Adrenal gland (tissue), 9 donors: ENCODE measurements at regions not wholly inside any gene's neighbourhood (a gene's known extent, or its start where the extent isn't known, plus 50 kb on each side); places are given as distances from the start of the nearest gene placed in this dataset.

ENCODE experiments used
- DNase-seq, 7 donors: peaks; one replicate each; pipeline ENCODE4 v3.0.0-alpha.2; 2019 to 2020
- H3K27ac ChIP-seq, 5 donors: fragments of 200-600 bp; sonication (generic) in 4 of 5; 1 replicate in 3 of 5; 2 replicates in 2 of 5; pipeline versions ENCODE4 v1.5.1 to v1.8.0; 2016 to 2020; ENCODE audit warnings: mild to moderate bottlenecking in 1 of 5
- H3K27me3 ChIP-seq: fragments of 200-600 bp; 2 replicates; pipeline ENCODE4 v1.8.0; 2021
- H3K36me3 ChIP-seq, 2 donors: fragments of 200-600 bp; replicated peaks in 1 of 2; 1 replicate in 1 of 2; 2 replicates in 1 of 2; pipeline versions ENCODE4 v1.5.1 to v1.8.0; 2018 to 2022
- H3K4me1 ChIP-seq, 2 donors: fragments of 200-600 bp; replicated peaks in 1 of 2; 1 replicate in 1 of 2; 2 replicates in 1 of 2; pipeline versions ENCODE4 v1.5.1 to v1.8.0; 2018 to 2021
- H3K4me3 ChIP-seq, 4 donors: fragments of 200-600 bp; sonication (generic) in 3 of 4; one replicate each; pipeline ENCODE4 v1.5.1; 2016 to 2018
- H3K9me3 ChIP-seq, 3 donors: fragments of 200-600 bp; sonication (generic) in 1 of 3; replicated peaks in 1 of 3; 1 replicate in 2 of 3; 2 replicates in 1 of 3; pipeline versions ENCODE4 v1.5.1 to v1.8.0; 2016 to 2021
- POLR2A ChIP-seq, 2 donors: fragments of 450-650 bp; IDR thresholded peaks; one replicate each; pipeline ENCODE4 v1.6.1; 2017; ENCODE audit warnings: antibody characterized with exemption in 2 of 2, mild to moderate bottlenecking in 2 of 2, moderate library complexity in 1 of 2
- WGBS, 4 donors: extraction: QIAGEN DNeasy Blood & Tissue Kit in 2 of 4; methylation state at CpG; one replicate each; pipeline versions ENCODE4 v1.1.5 to v1.1.7; 2013 to 2017; 5-methylcytosine and 5-hydroxymethylcytosine counted together
- intact Hi-C, 2 donors: fragments of 100-400 bp; cut with DNase I; formaldehyde crosslinking; loops; one replicate each; pipeline versions ENCODE4 v1.14.1 to v1.15.0; 2022 to 2023
- TF ChIP-seq, protein P1 (sequence below), 6 experiments: fragments of 450-650 bp in 4 of 6; fragments of 200-600 bp in 2 of 6; sonication (generic) in 1 of 6; IDR thresholded peaks; 1 replicate in 5 of 6; 2 replicates in 1 of 6; pipeline versions ENCODE4 v1.5.1 to v1.8.0; 2016 to 2021; ENCODE audit warnings: antibody characterized with exemption in 6 of 6, mild to moderate bottlenecking in 2 of 6, moderate library complexity in 1 of 6
- donor health status: healthy with polysubstance abuse.
- donor health status: Bipolar disorder and iron deficiency.
- donor health status: DM: yes; HTN: yes; CAD: no.
- donor health status: DM: no; HTN: no; CAD: no.
- donor health status: DM: no; HTN: no; CAD: no.

DNA sequence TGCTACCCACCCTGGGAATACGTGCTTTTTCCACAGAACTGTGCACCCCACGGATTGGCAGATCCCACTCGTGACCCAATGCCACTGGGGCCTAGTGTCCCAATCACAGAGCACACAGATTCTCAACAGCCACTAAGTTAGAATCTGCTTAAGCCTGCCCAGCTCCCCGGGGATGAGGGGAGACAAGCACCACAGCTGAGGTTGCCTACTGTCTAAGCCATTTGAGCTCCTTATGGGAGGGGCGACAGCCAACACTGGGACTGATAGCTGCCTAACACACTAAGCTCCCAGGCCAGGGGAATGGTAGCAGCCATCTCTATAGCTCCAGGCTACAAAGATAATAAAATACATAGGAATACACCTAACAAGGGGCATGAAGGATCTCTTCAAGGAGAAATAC lies 93.5 kb upstream of the GUCY1A1 start:
- no peaks in the 10 kb centered on the region for H3K36me3 ChIP-seq
- intact Hi-C loops: no loop called here
- no peak overlapping the region for H3K27ac ChIP-seq
- 75 to 84% (median 79%) methylated on average over 4 to 5 of the region's 5 CpGs for WGBS, 4 donors
- DNase-seq: no peak
- H3K27me3 ChIP-seq: no peaks in the 10 kb centered on the region
- no peaks in the 10 kb centered on the region for H3K9me3 ChIP-seq
- no peak for TF ChIP-seq POLR2A (IDR thresholded peaks at IDR 0.05)
- TF ChIP-seq, protein P1, sequence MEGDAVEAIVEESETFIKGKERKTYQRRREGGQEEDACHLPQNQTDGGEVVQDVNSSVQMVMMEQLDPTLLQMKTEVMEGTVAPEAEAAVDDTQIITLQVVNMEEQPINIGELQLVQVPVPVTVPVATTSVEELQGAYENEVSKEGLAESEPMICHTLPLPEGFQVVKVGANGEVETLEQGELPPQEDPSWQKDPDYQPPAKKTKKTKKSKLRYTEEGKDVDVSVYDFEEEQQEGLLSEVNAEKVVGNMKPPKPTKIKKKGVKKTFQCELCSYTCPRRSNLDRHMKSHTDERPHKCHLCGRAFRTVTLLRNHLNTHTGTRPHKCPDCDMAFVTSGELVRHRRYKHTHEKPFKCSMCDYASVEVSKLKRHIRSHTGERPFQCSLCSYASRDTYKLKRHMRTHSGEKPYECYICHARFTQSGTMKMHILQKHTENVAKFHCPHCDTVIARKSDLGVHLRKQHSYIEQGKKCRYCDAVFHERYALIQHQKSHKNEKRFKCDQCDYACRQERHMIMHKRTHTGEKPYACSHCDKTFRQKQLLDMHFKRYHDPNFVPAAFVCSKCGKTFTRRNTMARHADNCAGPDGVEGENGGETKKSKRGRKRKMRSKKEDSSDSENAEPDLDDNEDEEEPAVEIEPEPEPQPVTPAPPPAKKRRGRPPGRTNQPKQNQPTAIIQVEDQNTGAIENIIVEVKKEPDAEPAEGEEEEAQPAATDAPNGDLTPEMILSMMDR (IDR thresholded peaks at IDR 0.05): no peak
- H3K4me3 ChIP-seq: no peak overlapping the region
- no peaks in the 10 kb centered on the region for H3K4me1 ChIP-seq

DNA sequence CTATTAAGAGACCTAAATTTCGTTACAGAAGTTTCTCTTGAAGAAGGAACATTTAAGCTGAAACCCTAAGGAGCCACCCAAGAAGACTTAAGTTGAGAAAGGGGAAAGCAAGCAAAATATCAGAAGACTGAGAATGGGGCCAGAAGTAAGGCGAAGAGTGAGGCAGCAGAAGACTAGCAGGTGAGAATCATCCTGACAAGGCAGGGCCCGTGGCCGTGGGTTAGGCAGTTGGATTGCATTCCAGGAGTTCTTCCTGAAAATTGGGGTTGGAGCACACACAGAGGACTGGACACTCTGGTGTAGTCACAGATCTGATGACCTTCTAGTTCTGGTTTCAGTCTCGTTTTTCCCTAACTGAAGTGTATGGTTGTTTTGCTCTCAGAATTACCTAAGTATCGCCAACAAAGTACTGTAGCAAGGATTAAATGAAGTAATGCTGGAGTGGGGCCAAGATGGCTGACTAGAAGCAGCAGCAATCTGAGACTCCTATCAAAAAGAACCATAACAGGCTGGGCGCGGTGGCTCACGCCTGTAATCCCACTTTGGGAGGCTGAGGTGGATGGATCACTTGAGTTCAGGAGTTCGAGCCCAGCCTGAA lies 94.4 kb upstream of the GUCY1A1 start:
- Histone ChIP-seq H3K4me1 (no peaks in the 10 kb centered on the region), H3K4me3 (no peak overlapping the region), H3K27ac (no peak overlapping the region), H3K36me3 (no peaks in the 10 kb centered on the region), H3K9me3 (no peaks in the 10 kb centered on the region), H3K27me3 (no peaks in the 10 kb centered on the region)
- TF ChIP-seq POLR2A (IDR thresholded peaks at IDR 0.05): no peak
- TF ChIP-seq, protein P1 (IDR thresholded peaks at IDR 0.05): no peak
- no peak for DNase-seq
- intact Hi-C loops: no loop called here
- WGBS, 4 donors: 74 to 84% (median 79%) methylated on average over 10 of the region's 10 CpGs

DNA sequence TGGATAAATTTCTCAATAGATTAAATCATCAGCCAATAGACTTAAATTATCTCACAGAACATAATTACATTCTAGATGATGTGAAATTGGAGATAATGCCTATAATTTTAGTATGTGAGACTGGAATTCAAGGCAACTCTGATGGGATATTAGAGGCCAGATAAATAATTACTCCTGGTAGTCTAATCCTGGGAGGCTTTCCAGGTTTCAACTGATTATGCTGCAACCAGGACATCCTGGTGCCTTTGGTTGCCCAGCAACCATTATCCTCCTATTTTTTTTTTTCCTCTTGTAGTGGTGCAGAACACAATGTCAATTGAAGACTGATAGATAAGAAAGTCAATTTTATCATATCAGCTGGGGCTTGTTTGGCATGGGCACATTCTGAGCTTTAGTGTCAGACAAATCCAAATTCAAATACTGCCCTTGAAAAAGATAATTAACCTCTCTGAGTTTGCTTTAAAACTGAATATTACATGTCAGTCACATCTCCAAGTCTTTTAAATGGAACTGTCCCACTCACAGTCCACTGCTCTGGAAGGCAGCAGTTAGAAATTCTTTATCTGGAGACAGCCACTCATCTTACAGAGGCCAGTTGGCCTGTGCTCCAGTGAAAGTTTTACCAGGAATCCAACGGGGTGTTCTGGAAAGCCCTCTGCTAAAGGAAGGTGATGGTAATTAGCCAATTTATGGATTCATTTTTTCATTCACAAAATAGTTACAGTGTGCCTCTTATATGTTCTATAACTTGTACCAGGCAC lies 95.3 kb upstream of the GUCY1A1 start:
- Histone ChIP-seq H3K9me3 (no peaks in the 10 kb centered on the region), H3K27ac (no peak overlapping the region), H3K4me3 (no peak overlapping the region), H3K27me3 (no peaks in the 10 kb centered on the region), H3K36me3 (no peaks in the 10 kb centered on the region), H3K4me1 (no peaks in the 10 kb centered on the region)
- no peak for TF ChIP-seq POLR2A (IDR thresholded peaks at IDR 0.05)
- TF ChIP-seq, protein P1 (IDR thresholded peaks at IDR 0.05): no peak
- intact Hi-C loops: no loop called here
- WGBS, 4 donors: 33 to 62% (median 48%) methylated on average over 1 of the region's 1 CpG
- DNase-seq: no peak

DNA sequence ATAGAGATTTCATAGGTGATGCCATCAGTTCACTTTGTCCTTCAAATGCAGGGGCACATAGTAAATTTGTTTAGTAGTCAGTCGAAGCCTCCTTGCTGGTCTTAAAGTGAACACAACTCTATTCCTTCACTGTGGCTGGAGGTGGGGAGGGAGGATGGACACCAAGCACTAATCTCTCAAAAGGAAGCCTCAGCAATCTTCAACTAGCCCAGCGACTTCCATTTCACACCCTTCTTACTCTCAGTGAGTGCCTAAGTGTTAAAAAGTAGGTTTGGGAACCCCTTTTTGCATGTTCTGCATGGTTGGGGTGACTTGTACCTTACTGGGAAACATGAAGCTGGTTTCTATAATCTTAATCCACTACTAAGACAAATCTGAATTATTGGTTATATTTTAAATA lies 96.0 kb upstream of the GUCY1A1 start:
- H3K4me1 ChIP-seq: no peaks in the 10 kb centered on the region
- no peak for DNase-seq
- WGBS, 4 donors: 51 to 69% (median 59%) methylated on average over 2 of the region's 2 CpGs
- H3K27ac ChIP-seq: no peak overlapping the region
- H3K27me3 ChIP-seq: no peaks in the 10 kb centered on the region
- intact Hi-C loops: no loop called here
- no peaks in the 10 kb centered on the region for H3K9me3 ChIP-seq
- no peak overlapping the region for H3K4me3 ChIP-seq
- H3K36me3 ChIP-seq: no peaks in the 10 kb centered on the region
- TF ChIP-seq, protein P1 (IDR thresholded peaks at IDR 0.05): no peak
- no peak for TF ChIP-seq POLR2A (IDR thresholded peaks at IDR 0.05)
